ENCODE measurements at regions not wholly inside any gene's neighbourhood (a gene's known extent, or its start where the extent isn't known, plus 50 kb on each side); places are given as distances from the start of the nearest gene placed in this dataset.

DNA sequence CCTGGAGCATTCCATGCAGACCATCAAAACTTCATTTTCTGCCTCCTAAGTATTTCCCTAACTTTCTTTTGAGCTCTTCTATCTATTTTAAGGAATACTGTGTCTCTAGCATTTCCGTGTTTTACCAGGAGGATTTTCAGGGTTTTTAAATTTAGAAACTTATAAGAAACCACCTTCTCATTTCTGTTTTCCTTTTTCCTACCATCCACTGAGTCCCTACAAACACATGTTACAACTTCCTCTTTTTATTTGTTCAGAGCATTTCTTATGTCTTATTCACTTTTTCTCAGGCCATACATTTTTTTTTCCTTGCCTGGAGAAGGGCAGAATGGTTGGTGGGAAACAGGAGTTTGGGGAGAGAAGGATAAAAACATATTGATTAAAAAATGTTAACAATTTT lies 130.0 kb upstream of the BMP5 start:
- no peak for DNase-seq

DNA sequence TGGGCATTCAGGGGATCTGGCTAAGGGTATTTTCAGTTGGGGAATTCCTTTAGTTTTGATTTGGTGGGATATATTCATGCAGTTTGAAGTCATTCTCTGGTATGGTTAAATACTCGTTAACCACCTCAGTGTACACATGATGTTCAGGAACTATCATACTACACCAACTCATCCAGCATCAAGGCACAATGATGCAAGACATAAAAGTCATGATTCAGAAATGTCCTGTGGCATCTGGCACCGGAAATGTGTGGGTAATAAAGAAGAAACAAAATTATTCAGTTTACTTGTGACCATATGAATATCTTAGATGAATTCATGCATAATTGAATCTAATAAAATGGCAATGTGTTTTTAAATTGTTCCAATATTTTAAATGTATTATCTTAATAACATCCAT lies 129.0 kb upstream of the BMP5 start:
- no peak for DNase-seq

DNA sequence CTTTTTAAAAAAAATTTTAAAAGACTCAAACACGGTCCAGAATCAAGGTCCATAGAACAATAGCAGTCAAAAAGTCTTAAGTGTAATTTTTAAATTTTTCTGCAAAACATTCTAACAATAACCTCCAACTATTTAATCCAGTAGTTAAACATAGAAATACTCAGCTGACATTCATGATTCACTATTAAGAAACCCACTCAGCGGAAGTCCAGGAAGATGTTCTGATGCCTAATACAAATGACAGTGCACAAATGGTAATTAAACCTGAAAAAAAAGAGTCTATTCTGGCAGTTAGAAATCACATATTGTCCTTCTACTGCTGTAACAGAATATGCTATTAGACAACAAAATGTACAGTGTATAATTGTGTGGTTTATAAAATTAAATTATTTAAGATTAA lies 128.2 kb upstream of the BMP5 start:
- no peak for DNase-seq

DNA sequence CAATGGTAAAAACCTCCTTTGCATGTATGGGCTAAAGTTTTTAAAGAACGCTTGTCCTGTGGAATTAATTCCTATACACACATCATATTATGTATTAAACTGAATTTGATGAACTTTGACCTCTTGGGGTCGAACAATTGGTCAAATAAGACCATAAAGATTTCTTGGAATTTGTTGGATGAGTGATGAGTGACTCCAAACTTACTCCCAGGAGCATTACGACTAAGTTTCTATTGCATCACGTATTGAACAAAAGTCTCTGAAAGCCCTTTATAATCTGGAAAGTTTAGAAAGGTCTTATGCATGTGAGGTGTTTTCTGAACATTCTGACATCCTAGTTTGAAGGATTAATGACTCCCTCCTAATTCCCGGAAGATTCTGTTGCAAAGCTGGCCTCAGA lies 126.9 kb upstream of the BMP5 start:
- no peak for DNase-seq

DNA sequence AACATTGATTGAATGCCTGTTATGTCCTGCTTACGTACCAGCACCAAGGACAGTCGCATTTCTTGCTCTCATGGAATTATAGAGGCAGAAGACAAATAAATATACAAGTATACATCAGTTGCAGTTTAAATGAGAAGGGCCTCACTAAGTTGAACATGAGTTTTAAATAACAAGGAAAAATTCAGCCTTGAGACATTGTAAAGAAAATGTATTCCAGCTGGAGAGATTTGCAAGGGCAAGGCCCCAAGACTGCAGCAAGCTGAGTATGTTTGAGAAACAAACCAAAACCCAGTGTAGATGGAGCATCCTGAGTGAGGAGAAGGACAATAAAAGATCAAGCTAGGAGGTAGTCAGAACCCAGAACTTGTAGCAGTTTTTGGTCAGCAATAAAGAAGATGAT lies 123.2 kb upstream of the BMP5 start:
- no peak for DNase-seq

DNA sequence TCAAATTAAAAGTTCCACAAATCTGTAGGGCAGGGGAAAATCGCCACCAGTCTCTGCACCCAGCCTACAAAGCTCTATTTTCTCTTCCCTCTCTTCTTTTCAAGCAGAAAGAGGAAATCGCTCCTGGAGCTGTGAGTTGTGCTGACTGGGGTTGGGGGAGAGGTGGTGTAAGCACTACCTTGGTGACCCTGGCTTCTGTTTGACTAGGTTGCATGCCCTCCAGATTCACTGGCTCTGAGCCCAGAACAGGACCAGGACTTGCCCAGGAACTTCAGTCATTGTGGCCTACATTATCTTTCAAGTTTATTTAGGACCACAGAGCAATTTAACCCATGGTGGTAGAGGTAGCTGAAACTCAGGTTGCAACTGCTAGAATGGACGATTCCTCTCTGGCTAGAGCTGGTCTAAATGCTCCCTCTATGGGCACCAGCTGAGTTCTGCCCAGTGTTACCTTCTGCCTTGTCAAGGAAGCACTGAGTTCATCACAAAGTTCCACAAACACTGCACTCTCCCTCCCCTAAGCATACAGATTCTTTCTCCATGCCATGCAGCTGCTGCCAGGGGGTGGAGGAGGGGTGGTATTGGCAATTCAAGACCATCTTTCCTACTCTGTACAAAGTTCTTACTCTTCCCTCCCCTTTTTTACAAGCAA lies 122.0 kb upstream of the BMP5 start:
- no peak for DNase-seq

DNA sequence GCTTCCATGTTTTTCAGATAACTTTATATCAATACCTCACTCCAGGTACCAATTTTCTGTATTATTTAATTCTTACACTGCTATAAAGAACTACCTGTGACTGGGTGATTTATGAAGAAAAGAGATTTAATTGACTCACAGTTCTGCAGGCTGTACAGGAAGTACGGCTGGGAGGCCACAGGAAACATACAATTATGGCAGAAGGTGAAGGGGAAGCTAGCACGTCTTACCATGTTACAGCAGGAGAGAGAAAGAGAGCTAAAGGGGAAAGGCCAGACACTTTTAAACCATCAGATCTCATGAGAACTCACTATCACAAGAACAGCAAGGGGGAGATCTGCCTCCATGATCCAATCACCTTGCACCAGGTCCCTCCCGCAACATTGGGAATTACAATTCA lies 119.1 kb upstream of the BMP5 start:
- DNase-seq, result no peak

DNA sequence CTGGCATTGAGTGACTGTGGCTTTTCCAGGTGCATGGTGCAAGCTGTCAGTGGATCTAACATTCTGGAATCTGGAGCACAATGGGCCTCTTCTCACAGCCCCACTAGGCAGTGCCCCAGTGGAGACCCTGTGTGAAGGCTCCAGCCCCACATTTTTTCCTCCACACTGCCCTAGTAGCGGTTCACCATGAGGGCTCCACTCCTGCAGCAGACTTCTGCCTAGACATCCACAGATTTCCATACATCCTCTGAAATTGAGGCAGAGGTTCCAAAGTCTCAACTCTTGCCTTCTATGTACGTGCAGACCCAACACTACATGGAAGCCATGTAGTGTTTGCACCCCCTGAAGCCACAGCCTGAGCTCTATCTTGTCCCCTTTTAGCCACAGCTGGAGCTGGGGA lies 118.0 kb upstream of the BMP5 start:
- DNase-seq, result no peak

DNA sequence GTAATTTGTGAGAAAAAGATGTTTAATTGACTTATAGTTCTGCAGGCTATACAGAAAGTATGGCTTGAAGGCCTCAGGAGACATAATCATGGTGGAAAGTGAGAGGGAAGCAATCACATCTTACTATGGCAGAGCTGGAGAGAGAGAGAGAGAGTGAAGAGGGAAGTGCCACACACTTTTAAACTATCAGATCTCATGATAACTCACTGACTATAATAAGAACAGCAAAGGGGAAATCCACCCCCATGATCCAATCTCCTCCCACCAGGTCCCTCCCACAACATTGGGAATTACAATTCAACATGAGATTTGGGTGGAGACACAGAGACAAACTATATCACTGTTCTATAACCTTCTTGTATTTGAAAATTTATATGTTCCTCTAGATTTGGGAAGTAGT lies 117.2 kb upstream of the BMP5 start:
- no peak for DNase-seq

DNA sequence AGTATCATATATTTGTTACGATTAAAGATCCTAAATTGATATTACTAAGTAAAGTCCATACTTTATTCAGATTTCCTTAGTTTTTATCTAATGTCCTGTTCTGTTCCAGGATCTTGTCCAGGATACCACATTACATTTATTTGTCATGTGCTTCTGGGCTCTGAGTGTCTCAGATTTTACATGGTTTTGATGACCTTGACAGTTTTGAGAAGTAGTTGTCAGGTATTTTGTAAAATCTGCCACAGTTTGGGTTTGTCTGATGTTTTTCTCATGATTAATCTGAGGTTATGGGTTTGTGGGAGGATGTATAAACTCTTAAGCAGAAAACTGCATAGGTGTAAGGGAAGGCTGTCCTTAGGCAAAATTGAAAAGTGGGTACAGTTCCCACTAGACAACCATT lies 109.9 kb upstream of the BMP5 start:
- no peak for DNase-seq

DNA sequence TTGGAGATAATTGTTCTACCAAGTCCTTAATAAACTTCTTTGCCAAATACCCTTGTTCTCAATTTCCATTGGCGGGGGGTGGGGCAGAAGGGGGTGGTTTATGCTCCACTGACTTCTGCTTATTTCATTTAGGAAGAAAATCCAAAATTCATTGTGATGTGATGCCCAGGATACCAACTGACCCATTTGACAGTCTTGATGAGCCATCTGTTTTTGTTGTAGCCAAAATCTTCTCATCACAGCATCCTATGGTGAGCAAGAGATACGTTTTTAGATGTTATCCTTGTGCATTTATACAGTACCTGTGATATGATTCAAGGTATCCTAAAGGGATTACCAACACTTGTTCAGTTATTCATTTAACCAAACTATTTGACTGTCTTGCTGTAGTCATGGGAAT lies 108.5 kb upstream of the BMP5 start:
- DNase-seq, result no peak

DNA sequence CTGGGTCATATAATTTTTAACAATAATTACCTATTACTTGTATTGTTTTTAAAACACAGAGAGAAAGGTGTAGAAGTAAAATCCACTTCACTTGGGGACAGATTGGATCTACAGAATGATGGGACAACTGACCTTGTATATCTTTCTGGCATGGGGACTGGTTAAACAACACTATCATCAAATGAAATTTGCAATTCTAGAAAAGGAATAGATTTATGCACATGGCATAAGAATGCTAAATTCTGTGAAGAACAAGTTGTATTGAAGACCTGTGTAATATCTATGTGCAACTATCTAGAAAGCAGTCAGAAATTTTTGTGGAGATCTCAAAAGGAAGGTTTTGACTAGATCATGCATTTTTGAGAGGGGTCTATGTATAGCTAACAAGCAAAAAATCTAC lies 106.3 kb upstream of the BMP5 start:
- no peak for DNase-seq

DNA sequence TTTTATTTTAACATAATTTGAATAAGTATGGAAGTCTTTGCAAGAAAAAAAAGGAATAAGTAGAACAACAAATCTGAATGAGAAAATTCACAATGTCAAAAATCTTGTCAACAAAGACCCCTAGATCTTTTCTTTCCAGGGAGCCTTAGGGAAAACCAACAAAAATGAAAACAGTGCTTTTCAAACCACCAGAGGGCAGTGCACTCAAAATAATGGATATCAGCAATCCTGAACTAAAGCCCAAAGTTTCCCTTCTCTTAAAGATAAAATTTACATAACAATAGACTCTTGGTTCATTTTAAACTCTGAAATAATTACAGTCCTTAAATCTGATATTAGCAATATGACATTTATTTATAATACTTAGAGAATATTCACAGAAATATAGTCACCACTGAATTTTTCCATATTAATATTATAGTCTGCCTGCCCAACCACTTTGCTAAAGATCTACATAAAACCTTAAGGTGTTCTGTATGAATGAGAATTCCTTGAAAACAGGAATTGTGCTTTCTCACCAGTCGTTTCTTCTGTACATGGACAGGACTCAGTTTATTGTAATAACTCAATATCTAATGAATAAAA lies 105.3 kb upstream of the BMP5 start:
- peak; percentile 26 for DNase-seq

DNA sequence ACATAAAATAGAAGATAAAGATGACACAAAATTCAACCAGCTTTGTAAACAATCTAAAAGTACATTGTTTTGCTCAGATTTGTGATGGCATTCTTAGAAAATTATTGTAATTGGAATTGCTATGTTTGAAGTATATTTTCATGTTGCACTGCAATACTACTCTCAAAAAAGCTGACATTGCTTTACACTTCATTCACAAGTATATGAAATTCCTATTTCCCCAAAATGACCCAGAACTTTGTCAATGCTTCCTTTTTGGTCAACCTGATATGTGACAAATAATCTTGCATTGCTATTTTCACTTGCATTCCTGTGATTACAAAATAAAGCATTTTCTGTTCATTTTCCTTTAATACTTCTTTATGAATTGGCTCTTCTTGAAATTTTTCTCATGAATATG lies 104.1 kb upstream of the BMP5 start:
- no peak for DNase-seq

DNA sequence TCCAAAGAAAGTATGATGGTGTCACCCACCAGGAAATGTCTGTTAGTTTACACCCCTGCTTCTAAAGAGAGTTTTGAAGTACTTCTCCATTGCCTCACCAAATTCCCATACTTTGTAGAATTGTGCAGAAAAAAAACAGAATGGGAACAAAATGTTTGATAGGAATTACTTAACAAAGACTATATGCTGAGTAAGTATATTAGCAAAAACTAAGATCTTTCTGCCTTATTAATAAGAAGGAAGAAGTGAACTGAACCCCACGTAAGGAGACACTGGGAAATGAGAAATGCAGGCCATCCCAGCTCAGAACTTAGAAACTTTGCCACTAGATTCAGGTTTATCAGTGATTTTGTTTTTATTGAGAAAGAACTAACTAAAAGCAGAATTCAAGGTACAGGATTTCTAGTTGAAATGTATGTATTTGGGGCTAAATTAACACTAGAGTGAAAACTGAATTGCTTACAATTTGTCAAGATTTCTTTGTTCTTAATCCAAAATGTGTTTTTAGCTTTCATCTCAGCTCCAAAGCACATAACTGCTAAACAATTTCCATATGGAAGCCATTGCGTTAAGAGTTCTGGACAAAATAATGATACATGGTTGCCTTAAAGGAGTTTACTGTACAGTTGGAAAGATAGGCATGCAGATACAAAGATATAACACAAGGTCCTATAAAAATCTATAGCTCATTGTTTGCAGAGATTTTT lies 102.7 kb upstream of the BMP5 start:
- DNase-seq, result no peak

DNA sequence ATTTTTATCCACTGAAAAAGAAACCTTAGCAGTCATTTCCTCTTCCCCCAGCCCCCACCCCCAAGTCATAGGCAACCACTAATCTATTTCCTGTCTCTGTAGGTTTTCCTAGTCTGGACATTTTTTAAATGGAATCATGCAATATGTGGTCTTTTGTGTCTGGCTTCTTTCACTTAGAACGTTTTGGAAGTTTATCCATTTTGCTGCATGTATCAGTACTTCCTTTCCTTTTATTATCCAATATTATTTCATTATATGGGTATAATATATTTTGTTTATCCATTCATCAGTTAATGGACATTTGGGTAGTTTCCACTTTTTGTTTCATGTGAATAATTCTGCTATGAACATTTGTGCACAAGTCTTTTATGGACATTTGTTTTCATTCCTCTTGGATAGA lies 99.3 kb upstream of the BMP5 start:
- DNase-seq, result no peak

DNA sequence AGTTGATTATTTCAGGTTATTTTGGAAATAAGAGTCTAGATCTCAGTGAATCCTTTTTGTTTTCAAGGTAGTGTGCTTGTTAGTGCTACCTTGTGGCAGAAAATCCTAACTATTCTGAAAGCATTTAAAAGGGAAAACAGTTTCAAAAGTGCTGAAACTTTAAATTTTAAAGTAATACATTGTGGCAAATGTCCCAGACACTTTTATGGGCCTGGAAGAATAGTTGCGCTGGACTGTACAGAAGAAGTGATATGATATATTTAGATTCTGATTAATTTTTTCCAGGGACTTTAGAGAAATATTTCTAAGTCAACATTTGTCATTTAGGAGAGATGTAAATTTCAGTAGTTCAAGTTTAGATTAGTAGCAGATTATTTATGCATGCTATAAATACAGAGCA lies 96.7 kb upstream of the BMP5 start:
- DNase-seq, result no peak

DNA sequence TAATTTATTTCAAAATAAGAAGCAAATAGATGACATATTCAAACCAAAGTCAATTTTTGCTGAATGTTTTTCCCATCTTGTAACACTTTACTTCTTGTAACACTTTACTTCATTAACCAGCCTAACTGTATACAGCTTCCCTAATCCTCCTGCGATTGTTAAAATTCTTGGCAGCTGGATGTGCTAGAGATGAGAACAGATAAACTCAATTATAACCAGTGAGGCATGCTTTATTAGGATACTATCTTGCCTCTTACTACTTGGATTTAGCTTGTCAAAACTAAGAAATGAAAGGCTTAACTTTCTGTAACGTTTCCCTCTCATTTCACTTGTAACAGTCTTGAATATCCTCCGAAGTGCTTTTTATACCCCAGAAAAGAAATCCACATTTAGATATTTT lies 94.1 kb upstream of the BMP5 start:
- DNase-seq, result no peak

DNA sequence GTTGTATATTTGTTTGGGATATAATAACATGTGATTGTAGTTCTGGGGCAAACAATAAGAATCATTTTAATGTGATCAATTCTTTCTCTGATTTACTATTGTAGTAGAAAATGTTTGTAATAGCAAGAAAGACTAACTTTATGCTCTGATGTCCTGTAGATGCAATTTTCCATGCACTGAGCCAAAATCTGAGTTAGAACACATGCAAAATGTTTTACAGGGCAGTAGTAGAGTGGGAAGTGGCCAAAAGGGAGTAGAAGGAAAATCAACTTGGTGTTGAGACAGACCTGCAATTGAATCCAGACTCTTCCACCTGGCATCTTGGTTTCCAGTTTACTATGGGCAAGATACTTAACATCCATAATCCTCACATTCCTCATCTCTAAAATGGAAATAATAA lies 93.5 kb upstream of the BMP5 start:
- no peak for DNase-seq

DNA sequence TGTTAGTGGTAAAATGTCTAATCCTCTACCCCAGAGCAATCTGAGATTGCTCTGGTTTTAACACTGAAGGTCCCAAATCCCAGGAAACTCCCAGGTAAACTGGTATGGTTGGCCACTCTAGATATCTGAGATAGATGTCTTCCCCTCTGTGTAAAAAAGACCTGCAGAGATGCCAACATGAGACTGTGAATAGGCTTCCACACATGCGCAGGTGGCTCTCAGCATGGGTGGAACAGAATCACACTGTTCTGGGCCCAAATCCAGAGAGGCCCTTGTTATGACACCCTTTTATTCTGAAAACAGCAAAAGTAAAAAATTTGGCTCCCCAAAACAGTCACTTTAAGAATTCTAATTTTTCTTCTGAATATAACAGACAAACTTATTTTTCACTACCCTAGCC lies 88.7 kb upstream of the BMP5 start:
- no peak for DNase-seq

DNA sequence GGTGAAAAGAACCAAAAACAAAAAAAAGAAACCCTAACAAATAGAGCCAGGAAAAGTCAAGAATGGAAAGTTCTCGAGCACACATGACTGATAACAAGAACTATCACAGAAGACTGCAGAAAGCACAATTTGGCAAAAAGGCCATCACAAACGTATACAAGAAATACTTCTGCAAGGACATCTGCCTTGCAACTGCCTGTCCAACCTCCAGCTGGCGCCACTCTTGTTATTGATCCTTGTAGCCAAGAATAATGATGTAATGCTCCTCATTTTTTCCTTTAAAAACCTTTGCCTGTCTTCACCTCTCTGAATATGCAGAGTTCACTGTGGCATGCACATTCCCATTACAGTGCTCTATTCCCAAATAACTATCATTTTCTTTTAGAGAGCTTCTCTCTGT lies 87.9 kb upstream of the BMP5 start:
- no peak for DNase-seq

DNA sequence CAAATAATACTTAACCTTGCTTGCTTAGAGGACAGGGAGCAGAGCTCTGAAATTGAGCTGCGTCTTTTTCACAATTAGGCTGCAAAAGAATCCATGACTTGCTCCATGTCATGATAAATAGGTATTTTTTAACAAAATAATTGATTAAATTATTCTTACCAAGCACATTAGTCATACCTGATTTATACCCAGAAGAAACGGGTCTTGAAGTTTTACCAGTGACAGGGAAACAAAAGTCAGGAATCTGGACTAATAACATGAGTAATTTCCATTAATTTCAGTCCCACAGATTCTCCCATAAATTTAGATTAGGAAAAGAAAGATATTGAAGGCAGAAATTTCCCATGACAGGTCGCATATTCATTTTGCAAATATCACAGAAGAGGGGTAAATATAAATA lies 85.0 kb upstream of the BMP5 start:
- DNase-seq, result no peak

DNA sequence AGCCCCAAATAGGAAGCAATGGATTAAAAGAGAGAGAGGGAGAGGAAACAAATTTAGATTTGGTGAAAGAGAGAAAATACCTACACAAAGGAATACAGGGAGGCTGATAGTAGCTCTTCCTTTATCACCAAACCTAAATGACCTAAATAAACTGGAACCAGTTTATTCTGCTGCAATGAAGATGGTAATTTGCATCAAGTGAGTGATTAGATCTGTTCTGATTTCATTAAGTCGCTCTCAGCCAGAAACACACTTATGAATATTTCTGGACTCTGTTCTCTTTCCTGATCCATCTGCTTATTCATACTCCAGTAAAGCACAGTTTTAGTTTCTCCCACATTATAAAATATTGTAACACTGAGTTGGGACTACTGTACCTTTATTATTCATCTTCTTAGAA lies 83.4 kb upstream of the BMP5 start:
- no peak for DNase-seq

DNA sequence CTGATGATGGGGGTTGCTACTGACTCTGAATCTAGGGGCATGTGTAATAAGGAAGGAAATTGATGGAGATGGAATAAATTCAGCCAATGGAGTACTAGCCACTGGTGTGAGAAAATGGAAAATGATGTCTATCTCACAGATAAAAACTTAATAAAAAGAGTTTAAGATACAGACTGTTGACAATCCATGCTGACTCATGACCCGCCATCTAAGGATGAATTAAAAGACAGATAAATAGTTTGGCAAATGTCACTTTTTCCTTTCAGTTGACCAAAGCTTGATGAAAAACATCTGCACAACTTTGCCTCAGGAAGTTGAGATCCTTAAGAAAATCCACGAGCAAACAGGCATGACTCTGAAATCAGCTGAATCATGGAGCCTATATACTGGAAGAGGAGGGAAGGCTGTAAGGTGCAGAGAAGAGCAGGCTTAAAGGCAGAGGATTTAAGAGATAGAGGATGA lies 82.6 kb upstream of the BMP5 start:
- DNase-seq, result no peak

DNA sequence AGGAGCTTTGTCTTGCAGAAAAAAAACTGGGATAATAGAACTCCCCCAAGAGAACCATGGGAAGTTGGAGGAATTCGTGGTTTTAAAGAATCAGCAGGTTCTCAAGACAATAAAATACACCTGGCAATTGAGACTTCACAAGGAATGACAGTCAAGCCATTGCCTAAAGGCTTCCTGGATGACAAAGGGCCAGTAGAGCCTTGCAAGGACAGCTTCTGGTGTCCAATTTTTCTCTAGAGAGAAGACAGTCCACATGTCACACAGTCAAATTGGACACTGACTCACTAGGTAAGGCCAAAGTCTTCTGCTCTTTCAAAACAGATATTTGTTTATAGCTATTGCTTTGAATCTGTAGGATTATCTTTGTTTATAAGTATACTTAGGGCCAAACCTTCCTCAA lies 80.3 kb upstream of the BMP5 start:
- DNase-seq, result no peak

Data from NCI-H2029 treated with DMSO at 0.1 percent for 48 hours (cell line).